ENCODE measurements at regions not wholly inside any gene's neighbourhood (a gene's known extent, or its start where the extent isn't known, plus 50 kb on each side); places are given as distances from the start of the nearest gene placed in this dataset.

GRCh38 chr22:25369041-25369440 lies 149.6 kb downstream of the CRYBB2 start:
- intact Hi-C loops (cut with micrococcal nuclease; ENCODE audit: unreplicated experiment) (no loop called here), in situ Hi-C loops (cut with HindIII; ENCODE audit: extremely low pct_ligation_motif_present, low pct_unique_long_range_greater_than_20kb) (no loop called here)
- POLR2A ChIA-PET: no interaction called here
- FAIRE-seq (no peak), ATAC-seq (no peak), DNase-seq (ENCODE audit: low spot score) (no peak)
- Histone ChIP-seq H2AFZ (ENCODE audit: low read length) (no peak overlapping the region), H3K4me1 (ENCODE audit: insufficient read depth, low read length) (peaks cover 10% of the 10 kb centered on the region), H3K9ac (ENCODE audit: insufficient read depth, low read depth, low read length) (no peak overlapping the region), H4K20me1 (ENCODE audit: insufficient read depth, low read length) (peaks cover 3% of the 10 kb centered on the region; the same call in 1 of the 2 replicates), H3K9me3 (ENCODE audit: low read length) (no peaks in the 10 kb centered on the region), H3K27me3 (ENCODE audit: control insufficient read depth in 1 of 2, insufficient read depth in 2 of 2, low read length in 2 of 2) (no peaks in the 10 kb centered on the region), H3K36me3 (replicated peaks in 1 of 2; ENCODE audit: control insufficient read depth in 1 of 2, insufficient read depth in 2 of 2, low read length in 2 of 2) (peaks cover 3 to 38% of the 10 kb centered on the region in 2 experiments; a peak in 3 of 5 replicates), H3K79me2 (ENCODE audit: insufficient read depth, low read length) (peaks cover 5% of the 10 kb centered on the region), H3K4me2 (ENCODE audit: low read depth, low read length) (no peak overlapping the region), H3K27ac (ENCODE audit: extremely low read length, insufficient read depth, low read length) (no peak overlapping the region), H3K4me3 (replicated peaks in 1 of 3; ENCODE audit: insufficient read depth in 1 of 3, low read depth in 2 of 3, low read length in 3 of 3) (no peak overlapping the region)
- TF ChIP-seq PAWR (CRISPR knock-in tag; IDR thresholded peaks at IDR 0.05; ENCODE audit: borderline replicate concordance) (no peak), CBX1 (IDR thresholded peaks at IDR 0.05; ENCODE audit: low read depth) (no peak), ZNF274 (CRISPR knock-in tag; IDR thresholded peaks at IDR 0.05) (no peak), ZNF569 (CRISPR knock-in tag; IDR thresholded peaks at IDR 0.05; ENCODE audit: borderline replicate concordance) (no peak), ZNF253 (CRISPR knock-in tag; IDR thresholded peaks at IDR 0.05; ENCODE audit: borderline replicate concordance) (no peak), ATF3 (CRISPR knock-in tag; IDR thresholded peaks at IDR 0.05) (no peak), ZNF160 (CRISPR knock-in tag; IDR thresholded peaks at IDR 0.05) (no peak), MAZ (IDR thresholded peaks at IDR 0.05; ENCODE audit: borderline replicate concordance, low read depth, low read length) (no peak), MAZ (CRISPR knock-in tag; IDR thresholded peaks at IDR 0.05; ENCODE audit: low read depth) (no peak), ZBTB1 (CRISPR knock-in tag; IDR thresholded peaks at IDR 0.05; ENCODE audit: borderline replicate concordance) (no peak), DMTF1 (CRISPR knock-in tag; IDR thresholded peaks at IDR 0.05) (no peak), CTCF (CRISPR knock-in tag; IDR thresholded peaks at IDR 0.05) (no peak), HOXD1 (CRISPR knock-in tag; IDR thresholded peaks at IDR 0.05) (no peak), ARNT (IDR thresholded peaks at IDR 0.05) (no peak), LRRFIP1 (CRISPR knock-in tag; conservative IDR thresholded peaks at IDR 0.05) (no peak), HDAC2 (CRISPR knock-in tag; IDR thresholded peaks at IDR 0.05) (no peak), KDM5A (IDR thresholded peaks at IDR 0.05; ENCODE audit: borderline replicate concordance, low read length) (no peak), REL (CRISPR knock-in tag; conservative IDR thresholded peaks at IDR 0.05) (no peak)
- 100% methylated on average over 3 of the region's 5 CpGs for WGBS (ENCODE audit: low lambda C conversion rate)
- CTCF ChIA-PET (ENCODE audit: low intra/inter-chr PET ratio, low total read pairs): no interaction called here
- BruUV-seq (replicated peaks): no TSS peak

Data from HepG2 (cell line).